Naive thymus-derived CD4-positive, alpha-beta T cell (primary cell): ENCODE measurements at regions not wholly inside any gene's neighbourhood (a gene's known extent, or its start where the extent isn't known, plus 50 kb on each side); places are given as distances from the start of the nearest gene placed in this dataset.
"Not testable (repeated sequence)": the region's sequence is repeated elsewhere in the genome, so short reads cannot be mapped to it uniquely, and the experiment has no call there.

Experiments used
- ATAC-seq: fragments of 150-1000 bp; cut with Tn5 transposase; 2 replicates; pipeline ENCODE4 v1.10.0; 2021; ENCODE audit warnings: mild to moderate bottlenecking, moderate library complexity
- CTCF ChIA-PET: fragments of 350-600 bp; sonication (Branson Sonifier 250); formaldehyde crosslinking; loops from one replicate; lab custom pipeline; 2021; ENCODE audit warnings: antibody characterized with exemption; lab: Charles Lee
- POLR2A ChIA-PET: fragments of 350-600 bp; sonication (Branson Sonifier 250); formaldehyde crosslinking; loops from one replicate; lab custom pipeline; 2021; ENCODE audit warnings: antibody characterized with exemption, inconsistent platforms; lab: Charles Lee
- DNase-seq, 9 donors: peaks; one replicate each; pipeline versions ENCODE4 v3.0.0 to v3.0.0-alpha.2; 2020 to 2022; ENCODE audit warnings: mixed read lengths in 1 of 9
- H3K27ac ChIP-seq: one replicate; pipeline ENCODE4 v1.7.0; 2013; ENCODE audit warnings: mild to moderate bottlenecking, low read depth, low read length, moderate library complexity
- H3K27me3 ChIP-seq, 2 donors: one replicate each; pipeline ENCODE4 v1.7.0; 2013; ENCODE audit warnings: low read length in 2 of 2, mild to moderate bottlenecking in 2 of 2, moderate library complexity in 2 of 2; ENCODE audit not compliant: control insufficient read depth in 2 of 2, insufficient read depth in 2 of 2
- H3K36me3 ChIP-seq, 3 experiments: 1 replicate in 2 of 3; 2 replicates in 1 of 3; pipeline ENCODE4 v1.7.0; 2013; ENCODE audit warnings: low read length in 3 of 3, mild to moderate bottlenecking in 3 of 3, moderate library complexity in 1 of 3; ENCODE audit not compliant: insufficient read depth in 3 of 3, control insufficient read depth in 2 of 3
- H3K4me1 ChIP-seq, 2 donors: one replicate each; pipeline ENCODE4 v1.7.0; 2013; ENCODE audit warnings: low read length in 2 of 2, mild to moderate bottlenecking in 2 of 2, moderate library complexity in 1 of 2; ENCODE audit not compliant: control insufficient read depth in 2 of 2, insufficient read depth in 2 of 2
- H3K4me3 ChIP-seq: 2 replicates; pipeline ENCODE4 v1.7.0; 2013; ENCODE audit warnings: mild to moderate bottlenecking, low read length
- H3K9me3 ChIP-seq, 3 experiments: 1 replicate in 2 of 3; 2 replicates in 1 of 3; pipeline ENCODE4 v1.7.0; 2013; ENCODE audit warnings: low read length in 3 of 3; ENCODE audit not compliant: control insufficient read depth in 2 of 3
- H3K27ac Mint-ChIP-seq, 9 donors: one replicate each; pipeline ENCODE4 v1.8.0; 2020 to 2022; ENCODE audit warnings: mixed read lengths in 9 of 9, mild to moderate bottlenecking in 8 of 9, moderate library complexity in 5 of 9, inconsistent platforms in 2 of 9
- H3K27me3 Mint-ChIP-seq, 5 donors: one replicate each; pipeline ENCODE4 v1.8.0; 2021 to 2022; ENCODE audit warnings: mixed read lengths in 5 of 5, mild to moderate bottlenecking in 1 of 5
- H3K36me3 Mint-ChIP-seq, 5 donors: one replicate each; pipeline ENCODE4 v1.8.0; 2020 to 2022; ENCODE audit warnings: mixed read lengths in 5 of 5, mild to moderate bottlenecking in 3 of 5, inconsistent platforms in 1 of 5
- H3K4me1 Mint-ChIP-seq, 7 donors: one replicate each; pipeline ENCODE4 v1.8.0; 2020 to 2022; ENCODE audit warnings: mixed read lengths in 7 of 7, mild to moderate bottlenecking in 3 of 7, inconsistent platforms in 1 of 7
- H3K4me3 Mint-ChIP-seq, 10 donors: one replicate each; pipeline ENCODE4 v1.8.0; 2020 to 2022; ENCODE audit warnings: mild to moderate bottlenecking in 10 of 10, mixed read lengths in 10 of 10, moderate library complexity in 6 of 10, inconsistent platforms in 2 of 10
- H3K9me3 Mint-ChIP-seq, 11 donors: one replicate each; pipeline ENCODE4 v1.8.0; 2020 to 2022; ENCODE audit warnings: mixed read lengths in 11 of 11, mild to moderate bottlenecking in 4 of 11, inconsistent platforms in 1 of 11, moderate library complexity in 1 of 11
- intact Hi-C, 2 donors: fragments of 100-400 bp; cut with micrococcal nuclease; formaldehyde crosslinking; loops; one replicate each; pipeline ENCODE4 v1.15.1; 2023

DNA sequence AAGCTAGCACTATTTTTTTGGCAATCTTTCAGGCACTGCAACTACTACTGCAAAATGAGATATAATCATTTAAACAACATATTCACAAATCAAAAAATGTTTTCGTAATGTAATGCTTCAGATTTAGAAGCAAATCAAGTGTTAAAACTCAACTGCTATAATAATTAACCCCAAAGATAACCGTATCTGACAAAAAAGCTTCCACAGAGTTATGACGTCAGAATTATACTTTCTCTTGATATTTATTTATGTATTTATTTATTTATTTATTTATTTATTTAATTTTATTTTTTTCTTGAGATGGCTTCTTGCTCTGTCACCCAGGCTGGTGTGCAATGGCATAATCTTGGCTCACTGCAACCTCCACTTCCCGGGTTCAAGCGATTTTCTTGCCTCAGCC lies 341.1 kb upstream of the DEFB115 start:
- H3K9me3 Mint-ChIP-seq = peaks cover 5 to 48% (median 20%) of the 10 kb centered on the region in 11 donors
- POLR2A ChIA-PET, H3K4me1 ChIP-seq, H3K4me3 Mint-ChIP-seq, H3K27me3 ChIP-seq, CTCF ChIA-PET, H3K36me3 ChIP-seq, H3K27ac Mint-ChIP-seq, H3K4me3 ChIP-seq, intact Hi-C loops, H3K9me3 ChIP-seq, DNase-seq, ATAC-seq, H3K27ac ChIP-seq: not testable (repeated sequence)
- H3K27me3 Mint-ChIP-seq = peaks cover 0 to 24% (median 22%) of the 10 kb centered on the region in 5 donors
- H3K36me3 Mint-ChIP-seq = peaks cover 0 to 18% (median 4%) of the 10 kb centered on the region in 5 donors
- peaks cover 0 to 16% (median 8%) of the 10 kb centered on the region in 7 donors for H3K4me1 Mint-ChIP-seq

DNA sequence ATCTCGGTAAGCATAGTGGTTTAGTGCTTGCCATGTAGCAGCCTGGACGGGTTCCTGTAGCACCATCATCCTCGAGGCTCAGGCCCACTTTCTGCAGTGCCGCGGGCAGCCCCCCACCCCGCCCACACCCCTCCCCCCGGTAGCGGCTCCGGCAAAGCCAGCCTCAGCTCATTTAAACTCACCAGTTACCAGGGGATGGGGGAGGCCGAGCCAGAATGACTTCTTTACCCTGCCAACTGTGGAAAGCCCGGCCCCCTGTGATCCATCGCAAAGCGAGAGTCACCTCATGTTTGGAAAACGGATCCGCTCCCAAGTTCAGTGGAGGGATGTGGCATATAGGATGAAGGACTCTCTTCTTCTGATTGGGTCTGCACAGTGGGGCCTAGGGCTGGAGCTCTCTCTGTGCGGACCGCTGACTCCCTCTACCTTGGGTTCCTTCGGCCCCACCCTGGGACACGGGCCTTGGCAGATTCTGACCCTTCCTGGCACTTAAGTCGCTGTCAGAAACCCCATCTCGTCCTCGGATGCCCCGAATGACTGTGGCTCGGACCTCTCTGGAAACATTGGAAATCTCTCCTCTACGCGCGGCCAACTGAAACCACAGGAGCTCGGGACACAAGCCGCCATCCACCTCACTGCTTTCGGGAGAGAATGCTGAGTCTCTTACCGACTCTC lies 337.8 kb upstream of the DEFB115 start:
- Histone ChIP-seq H3K9me3 (no peaks in the 10 kb centered on the region), H3K27me3 (no peaks in the 10 kb centered on the region), H3K4me3 (no peak overlapping the region), H3K36me3 (no peaks in the 10 kb centered on the region), H3K27ac (no peak overlapping the region), H3K4me1 (no peaks in the 10 kb centered on the region)
- intact Hi-C loops = no loop called here
- Mint-ChIP-seq H3K27me3 (peaks cover 0 to 4% (median 0%) of the 10 kb centered on the region in 5 donors), H3K36me3 (peaks cover 0 to 4% (median 0%) of the 10 kb centered on the region in 5 donors), H3K4me1 (no peaks in the 10 kb centered on the region), H3K4me3 (no peak overlapping the region), H3K27ac (no peak overlapping the region), H3K9me3 (peaks cover 0 to 40% (median 12%) of the 10 kb centered on the region in 11 donors)
- DNase-seq (no peak), ATAC-seq (no peak)
- ChIA-PET CTCF (no interaction called here), POLR2A (no interaction called here)

DNA sequence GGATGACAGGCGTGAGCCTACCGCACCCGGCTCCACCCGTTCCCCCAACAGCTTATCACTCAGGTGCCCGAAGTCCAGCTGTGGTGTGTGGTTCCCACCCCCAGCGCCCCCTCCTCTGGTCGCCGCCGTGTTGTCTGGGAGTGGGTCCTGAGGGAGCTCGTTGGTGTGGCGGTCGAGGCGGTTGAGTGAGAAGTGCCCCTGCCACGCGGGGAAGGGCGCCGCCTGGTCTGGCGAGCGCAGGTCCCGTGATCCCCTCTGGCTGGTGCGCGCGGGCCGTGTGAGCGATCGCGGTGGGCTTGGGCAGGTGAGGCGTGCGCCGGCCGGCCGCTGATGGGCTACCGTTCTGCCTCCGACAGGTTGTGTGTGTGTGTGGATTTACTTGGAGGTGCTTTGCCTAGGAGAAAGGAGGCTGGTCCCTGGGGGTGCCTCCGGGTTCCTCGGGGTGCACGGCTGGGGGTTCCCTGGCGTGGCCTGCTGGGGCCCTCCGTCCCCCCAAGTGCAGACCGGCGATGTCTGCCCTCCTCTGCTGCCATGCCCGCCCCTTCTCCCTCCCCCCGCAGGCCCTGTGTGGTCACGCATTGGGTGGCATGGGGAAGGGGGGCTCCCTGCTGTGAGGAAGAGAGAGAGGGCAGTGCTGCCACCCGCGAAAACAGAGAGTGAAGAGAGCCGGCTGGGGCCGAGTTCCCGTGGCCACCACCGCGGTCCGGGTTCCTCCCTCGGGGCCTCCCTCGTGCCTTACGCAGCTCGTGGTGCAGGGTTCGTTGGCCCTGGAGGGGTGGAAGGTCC lies 336.0 kb upstream of the DEFB115 start:
- CTCF ChIA-PET = no interaction called here
- Mint-ChIP-seq H3K4me3 (no peak overlapping the region), H3K27ac (no peak overlapping the region), H3K4me1 (no peaks in the 10 kb centered on the region), H3K27me3 (peaks cover 0 to 4% (median 0%) of the 10 kb centered on the region in 5 donors), H3K36me3 (peaks cover 0 to 11% (median 3%) of the 10 kb centered on the region in 5 donors), H3K9me3 (peaks cover 0 to 53% (median 23%) of the 10 kb centered on the region in 11 donors)
- Histone ChIP-seq H3K27me3 (no peaks in the 10 kb centered on the region), H3K4me3 (no peak overlapping the region), H3K27ac (no peak overlapping the region), H3K4me1 (no peaks in the 10 kb centered on the region), H3K9me3 (no peaks in the 10 kb centered on the region), H3K36me3 (no peaks in the 10 kb centered on the region)
- intact Hi-C loops = no loop called here
- peak; percentile 14 for ATAC-seq
- DNase-seq = no peak
- POLR2A ChIA-PET = no interaction called here

DNA sequence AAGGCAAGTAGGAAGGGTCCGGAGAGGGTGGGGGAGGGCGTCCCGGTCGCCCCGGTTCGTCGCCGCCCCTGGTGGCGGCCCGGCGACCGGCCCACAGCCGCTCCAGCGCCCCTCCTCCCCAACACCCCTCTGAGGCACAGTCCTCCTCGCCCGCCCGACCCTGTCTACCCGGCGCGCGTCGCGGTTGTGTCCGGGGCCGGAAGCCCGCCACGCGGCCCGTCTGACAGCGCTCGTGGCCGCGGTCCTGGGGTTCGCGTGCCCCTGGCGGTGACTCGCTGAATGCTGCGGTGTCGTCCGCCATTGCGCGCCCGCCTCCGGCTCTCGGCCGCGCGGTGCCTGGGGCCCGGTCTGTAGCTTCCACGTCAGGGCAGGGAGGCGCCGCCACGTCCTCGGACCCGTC lies 335.3 kb upstream of the DEFB115 start:
- Mint-ChIP-seq H3K4me1 (no peaks in the 10 kb centered on the region), H3K27me3 (peaks cover 0 to 4% (median 0%) of the 10 kb centered on the region in 5 donors), H3K36me3 (peaks cover 0 to 14% (median 3%) of the 10 kb centered on the region in 5 donors), H3K9me3 (peaks cover 0 to 60% (median 28%) of the 10 kb centered on the region in 11 donors), H3K27ac (no peak overlapping the region), H3K4me3 (no peak overlapping the region)
- Histone ChIP-seq H3K4me3 (no peak overlapping the region), H3K27me3 (no peaks in the 10 kb centered on the region), H3K4me1 (no peaks in the 10 kb centered on the region), H3K36me3 (no peaks in the 10 kb centered on the region), H3K9me3 (no peaks in the 10 kb centered on the region), H3K27ac (no peak overlapping the region)
- POLR2A ChIA-PET = no interaction called here
- CTCF ChIA-PET = no interaction called here
- ATAC-seq (no peak), DNase-seq (no peak)
- intact Hi-C loops = no loop called here

DNA sequence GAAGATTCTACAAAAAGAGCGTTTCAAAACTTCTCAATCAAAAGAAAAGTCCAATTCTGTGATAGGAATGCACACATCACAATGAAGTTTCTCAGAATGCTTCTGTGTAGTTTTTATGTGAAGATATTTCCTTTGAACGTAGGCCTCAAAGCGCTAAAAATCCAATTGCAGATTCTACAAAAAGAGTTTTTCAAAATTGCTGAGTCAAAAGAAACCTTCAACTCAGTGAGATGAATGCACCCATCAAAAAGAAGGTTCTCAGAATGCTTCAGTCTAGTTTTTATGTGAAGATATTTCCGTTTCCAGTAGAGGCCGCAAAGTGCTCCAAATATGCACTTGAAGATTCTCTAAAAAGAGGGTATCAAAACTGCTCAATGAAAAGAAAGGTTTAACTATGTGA lies 319.7 kb upstream of the DEFB115 start:
- POLR2A ChIA-PET = no interaction called here
- H3K27ac ChIP-seq = no peak overlapping the region
- Mint-ChIP-seq H3K27ac (no peak overlapping the region), H3K4me3 (no peak overlapping the region), H3K9me3 (peaks cover 0 to 50% (median 15%) of the 10 kb centered on the region in 11 donors), H3K4me1 (no peaks in the 10 kb centered on the region), H3K27me3 (no peaks in the 10 kb centered on the region), H3K36me3 (peaks cover 0 to 8% (median 0%) of the 10 kb centered on the region in 5 donors)
- no peak for DNase-seq
- H3K4me3 ChIP-seq = no peak overlapping the region
- no peaks in the 10 kb centered on the region for H3K27me3 ChIP-seq
- H3K4me1 ChIP-seq = no peaks in the 10 kb centered on the region
- CTCF ChIA-PET = no interaction called here
- no peaks in the 10 kb centered on the region for H3K36me3 ChIP-seq
- H3K9me3 ChIP-seq = no peaks in the 10 kb centered on the region
- intact Hi-C loops = no loop called here
- ATAC-seq = no peak

DNA sequence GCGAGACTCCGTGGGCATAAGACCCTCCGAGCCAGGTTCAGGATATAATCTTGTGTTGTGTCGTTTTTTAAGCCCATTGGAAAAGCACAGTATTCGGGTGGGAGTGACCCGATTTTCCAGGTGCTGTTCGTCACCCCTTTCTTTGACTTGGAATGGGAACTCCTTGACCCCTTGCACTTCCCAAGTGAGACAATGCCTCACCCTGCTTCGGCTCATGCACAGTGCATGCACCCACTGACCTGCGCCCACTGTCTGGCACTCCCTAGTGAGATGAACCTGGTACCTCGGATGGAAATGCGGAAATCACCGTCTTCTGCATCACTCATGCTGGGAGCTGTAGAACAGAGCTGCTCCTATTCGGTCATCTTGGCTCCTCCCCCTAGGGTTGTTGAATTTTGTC lies 307.7 kb upstream of the DEFB115 start:
- H3K27ac Mint-ChIP-seq = no peak overlapping the region
- H3K36me3 Mint-ChIP-seq = peaks cover 0 to 8% (median 0%) of the 10 kb centered on the region in 5 donors
- Histone ChIP-seq H3K27ac (no peak overlapping the region), H3K4me3 (no peak overlapping the region), H3K9me3 (no peaks in the 10 kb centered on the region), H3K36me3 (no peaks in the 10 kb centered on the region), H3K27me3 (no peaks in the 10 kb centered on the region), H3K4me1 (no peaks in the 10 kb centered on the region)
- H3K4me3 Mint-ChIP-seq = no peak overlapping the region
- intact Hi-C loops = no loop called here
- no peaks in the 10 kb centered on the region for H3K27me3 Mint-ChIP-seq
- ChIA-PET POLR2A (no interaction called here), CTCF (no interaction called here)
- ATAC-seq (no peak), DNase-seq (no peak)
- H3K9me3 Mint-ChIP-seq = peaks cover 0 to 34% (median 20%) of the 10 kb centered on the region in 11 donors
- no peaks in the 10 kb centered on the region for H3K4me1 Mint-ChIP-seq
